Gastroesophageal sphincter (tissue), 4 donors: ENCODE measurements at regions not wholly inside any gene's neighbourhood (a gene's known extent, or its start where the extent isn't known, plus 50 kb on each side); places are given as distances from the start of the nearest gene placed in this dataset.

ENCODE experiments used
- ATAC-seq: fragments of 150-250 bp; one replicate; pipeline ENCODE4 v1.9.1; 2016; ENCODE audit warnings: mild to moderate bottlenecking, moderate library complexity
- H3K27ac ChIP-seq, 4 donors: fragments of 200-600 bp; sonication (generic) in 3 of 4; 1 replicate in 3 of 4; 2 replicates in 1 of 4; pipeline ENCODE4 v1.5.1; 2016 to 2019
- H3K27me3 ChIP-seq: fragments of 200-600 bp; sonication (generic); one replicate; pipeline ENCODE4 v1.5.1; 2019
- H3K36me3 ChIP-seq, 2 donors: fragments of 200-600 bp; sonication (generic); one replicate each; pipeline ENCODE4 v1.5.1; 2019; ENCODE audit warnings: control low read depth in 1 of 2
- H3K4me1 ChIP-seq, 3 donors: fragments of 200-600 bp; sonication (generic); 1 replicate in 2 of 3; 2 replicates in 1 of 3; pipeline ENCODE4 v1.5.1; 2016 to 2019; ENCODE audit warnings: control low read depth in 2 of 3
- H3K4me3 ChIP-seq, 2 donors: fragments of 200-600 bp; sonication (generic); one replicate each; pipeline ENCODE4 v1.5.1; 2019; ENCODE audit warnings: mild to moderate bottlenecking in 1 of 2, moderate library complexity in 1 of 2
- H3K9me3 ChIP-seq, 3 donors: fragments of 200-600 bp; sonication (generic); one replicate each; pipeline ENCODE4 v1.5.1; 2017 to 2019; ENCODE audit warnings: control low read depth in 2 of 3
- CTCF ChIP-seq, 4 experiments: fragments of 200-600 bp in 2 of 4; fragments of 450-650 bp in 2 of 4; sonication (generic) in 1 of 4; IDR thresholded peaks; one replicate each; pipeline ENCODE4 v1.5.1; 2017 to 2019; ENCODE audit warnings: antibody characterized with exemption in 4 of 4, mild to moderate bottlenecking in 2 of 4, moderate library complexity in 2 of 4
- EP300 ChIP-seq: sonication (generic); formaldehyde crosslinking; IDR thresholded peaks from one replicate; pipeline ENCODE4 v1.6.1; 2017; ENCODE audit warnings: antibody characterized with exemption, mild to moderate bottlenecking
- POLR2A ChIP-seq, 2 donors: fragments of 450-650 bp; IDR thresholded peaks; one replicate each; pipeline ENCODE4 v1.6.1; 2017; ENCODE audit warnings: antibody characterized with exemption in 2 of 2, mild to moderate bottlenecking in 2 of 2, moderate library complexity in 1 of 2
- POLR2AphosphoS5 ChIP-seq: sonication (generic); formaldehyde crosslinking; IDR thresholded peaks from one replicate; pipeline ENCODE4 v1.6.1; 2017; ENCODE audit warnings: antibody characterized with exemption
- WGBS, 2 donors: methylation state at CpG; one replicate each; pipeline ENCODE4 v1.1.5; 2018; ENCODE audit warnings: low coverage in 1 of 2; 5-methylcytosine and 5-hydroxymethylcytosine counted together

- no peak for ATAC-seq
- Histone ChIP-seq H3K4me3 (peak overlapping the region; percentile 84 to 93), H3K9me3 (no peaks in the 10 kb centered on the region), H3K36me3 (no peaks in the 10 kb centered on the region), H3K27me3 (peaks cover 19% of the 10 kb centered on the region), H3K27ac (peak overlapping the region; percentile 58 to 85 (median 81)), H3K4me1 (peaks cover 0 to 17% (median 0%) of the 10 kb centered on the region in 3 donors)
- WGBS, 2 donors = 4% methylated on average over 32 to 37 of the region's 38 CpGs
- no peak for TF ChIP-seq POLR2A (IDR thresholded peaks at IDR 0.05)
- no peak for TF ChIP-seq EP300
- no peak for TF ChIP-seq CTCF (IDR thresholded peaks at IDR 0.05)
Measured at GRCh38 chr6:27176523-27177484, 70.7 kb upstream of the PRSS16 start.

- 1% methylated on average over 14 of the region's 39 CpGs for WGBS, 2 donors
- peak in 1 of 2 donors; percentile 3 for TF ChIP-seq POLR2A (IDR thresholded peaks at IDR 0.05)
- peak in 3 of 4 experiments; percentile 46 to 55 (median 50) for TF ChIP-seq CTCF (IDR thresholded peaks at IDR 0.05)
- TF ChIP-seq POLR2AphosphoS5 = peak; percentile 18
- TF ChIP-seq EP300 = no peak
- peak; percentile 88 for ATAC-seq
- peaks cover 19% of the 10 kb centered on the region for H3K27me3 ChIP-seq
- H3K4me1 ChIP-seq = peaks cover 0 to 17% (median 0%) of the 10 kb centered on the region in 3 donors
- peak overlapping the region; percentile 58 to 85 (median 81) for H3K27ac ChIP-seq
- peak overlapping the region; percentile 84 to 93 for H3K4me3 ChIP-seq
- no peaks in the 10 kb centered on the region for H3K9me3 ChIP-seq
- no peaks in the 10 kb centered on the region for H3K36me3 ChIP-seq
Measured at GRCh38 chr6:27177485-27178406, 69.8 kb upstream of the PRSS16 start.

GRCh38 chr6:27178407-27178730 is 69.1 kb upstream of the PRSS16 start:
- H3K27ac ChIP-seq = peak overlapping the region in 3 of 4 donors; percentile 78 to 85 (median 84)
- peak; percentile 29 for ATAC-seq
- 0 to 20% methylated on average over 2 to 11 of the region's 21 CpGs for WGBS, 2 donors

GRCh38 chr6:27178860-27179259 is 68.6 kb upstream of the PRSS16 start:
- Histone ChIP-seq H3K36me3 (no peaks in the 10 kb centered on the region), H3K4me1 (peaks cover 0 to 17% (median 0%) of the 10 kb centered on the region in 3 donors), H3K9me3 (no peaks in the 10 kb centered on the region), H3K27me3 (peaks cover 19% of the 10 kb centered on the region), H3K4me3 (peak overlapping the region in 1 of 2 donors; percentile 93), H3K27ac (no peak overlapping the region)
- TF ChIP-seq POLR2AphosphoS5 (no peak), POLR2A (IDR thresholded peaks at IDR 0.05) (no peak)
- 33 to 64% methylated on average over 11 to 15 of the region's 15 CpGs for WGBS, 2 donors
- ATAC-seq = no peak

More at GRCh38 chr6:27178407-27178730, 69.1 kb upstream of the PRSS16 start:
- no peak for TF ChIP-seq POLR2AphosphoS5
- peak in 1 of 2 donors; percentile 3 for TF ChIP-seq POLR2A (IDR thresholded peaks at IDR 0.05)
- TF ChIP-seq CTCF (IDR thresholded peaks at IDR 0.05) = no peak
- Histone ChIP-seq H3K4me1 (peaks cover 0 to 17% (median 0%) of the 10 kb centered on the region in 3 donors), H3K27me3 (peaks cover 19% of the 10 kb centered on the region), H3K9me3 (no peaks in the 10 kb centered on the region), H3K4me3 (peak overlapping the region; percentile 84 to 93), H3K36me3 (no peaks in the 10 kb centered on the region)
